Trophoblast cell (in vitro differentiated cells and primary cell): ENCODE measurements at regions not wholly inside any gene's neighbourhood (a gene's known extent, or its start where the extent isn't known, plus 50 kb on each side); places are given as distances from the start of the nearest gene placed in this dataset.
A peak's percentile ranks its signal among the peaks of the same experiment; 100 is the strongest.

Experiments
- DNase-seq, 2 donors: peaks; one replicate each; pipeline ENCODE4 v3.0.0-alpha.2; 2016
- H2AFZ ChIP-seq: 2 replicates; pipeline ENCODE4 v1.6.1; 2013; ENCODE audit warnings: low read length, moderate library complexity, mild to moderate bottlenecking; ENCODE audit not compliant: insufficient read depth, poor library complexity
- H2AK5ac ChIP-seq: 2 replicates; pipeline ENCODE4 v1.6.1; 2013; ENCODE audit warnings: mild to moderate bottlenecking, low read length
- H2BK120ac ChIP-seq: 2 replicates; pipeline ENCODE4 v1.6.1; 2013; ENCODE audit warnings: low read length, mild to moderate bottlenecking, moderate library complexity; ENCODE audit not compliant: insufficient read depth, poor library complexity
- H2BK12ac ChIP-seq: 2 replicates; pipeline ENCODE4 v1.6.1; 2013; ENCODE audit warnings: mild to moderate bottlenecking, low read length, moderate library complexity
- H2BK5ac ChIP-seq: 2 replicates; pipeline ENCODE4 v1.6.1; 2013; ENCODE audit warnings: low read length, low read depth, moderate library complexity, mild to moderate bottlenecking; ENCODE audit not compliant: poor library complexity
- H3K14ac ChIP-seq: 2 replicates; pipeline ENCODE4 v1.6.1; 2013; ENCODE audit warnings: mild to moderate bottlenecking, low read length
- H3K18ac ChIP-seq: 2 replicates; pipeline ENCODE4 v1.6.1; 2013; ENCODE audit warnings: mild to moderate bottlenecking, low read length
- H3K23ac ChIP-seq: 2 replicates; pipeline ENCODE4 v1.6.1; 2013; ENCODE audit warnings: low read length
- H3K27ac ChIP-seq: 2 replicates; pipeline ENCODE4 v1.5.1; 2013; ENCODE audit warnings: low read depth, mild to moderate bottlenecking, inconsistent platforms, low read length, moderate library complexity
- H3K27me3 ChIP-seq: 2 replicates; pipeline ENCODE4 v1.6.1; 2013; ENCODE audit warnings: inconsistent platforms, mild to moderate bottlenecking, low read length, moderate library complexity; ENCODE audit not compliant: insufficient read depth
- H3K36me3 ChIP-seq, 2 experiments: 1 replicate in 1 of 2; 2 replicates in 1 of 2; pipeline ENCODE4 v1.6.1; 2013; ENCODE audit warnings: low read length in 2 of 2, mild to moderate bottlenecking in 2 of 2, moderate library complexity in 1 of 2; ENCODE audit not compliant: insufficient read depth in 2 of 2, control insufficient read depth in 1 of 2
- H3K4ac ChIP-seq: 2 replicates; pipeline ENCODE4 v1.6.1; 2013; ENCODE audit warnings: low read depth, mild to moderate bottlenecking, low read length, moderate library complexity
- H3K4me1 ChIP-seq, 2 experiments: 1 replicate in 1 of 2; 2 replicates in 1 of 2; pipeline ENCODE4 v1.6.1; 2013; ENCODE audit warnings: low read length in 2 of 2, mild to moderate bottlenecking in 2 of 2, moderate library complexity in 1 of 2; ENCODE audit not compliant: insufficient read depth in 2 of 2, control insufficient read depth in 1 of 2
- H3K4me2 ChIP-seq: 2 replicates; pipeline ENCODE4 v1.6.1; 2013; ENCODE audit warnings: inconsistent platforms, mild to moderate bottlenecking, low read length, moderate library complexity
- H3K4me3 ChIP-seq: 2 replicates; pipeline ENCODE4 v1.5.1; 2013; ENCODE audit warnings: mild to moderate bottlenecking, low read depth, low read length, inconsistent platforms
- H3K79me1 ChIP-seq: one replicate; pipeline ENCODE4 v1.6.1; 2013; ENCODE audit warnings: low read length
- H3K79me2 ChIP-seq: 2 replicates; pipeline ENCODE4 v1.6.1; 2013; ENCODE audit warnings: low read length, mild to moderate bottlenecking; ENCODE audit not compliant: control insufficient read depth, insufficient read depth, poor library complexity
- H3K9ac ChIP-seq: 2 replicates; pipeline ENCODE4 v1.6.1; 2013; ENCODE audit warnings: mild to moderate bottlenecking, low read length
- H3K9me3 ChIP-seq: 2 replicates; pipeline ENCODE4 v1.6.1; 2013; ENCODE audit warnings: low read depth, mild to moderate bottlenecking, control low read depth, inconsistent platforms, low read length; ENCODE audit not compliant: insufficient read depth
- H4K12ac ChIP-seq: 2 replicates; pipeline ENCODE4 v1.6.1; 2013; ENCODE audit warnings: low read depth, mild to moderate bottlenecking, low read length, moderate library complexity
- H4K8ac ChIP-seq: 2 replicates; pipeline ENCODE4 v1.6.1; 2013; ENCODE audit warnings: low read depth, mild to moderate bottlenecking, low read length, moderate library complexity
- H4K91ac ChIP-seq: one replicate; pipeline ENCODE4 v1.6.1; 2013; ENCODE audit warnings: low read depth, mild to moderate bottlenecking, low read length, moderate library complexity
- WGBS: extraction: QIAGEN DNeasy Blood & Tissue Kit; methylation state at CpG from one replicate; pipeline ENCODE4 v1.1.7; 2013; ENCODE audit warnings: missing lambda C conversion rate; ENCODE audit not compliant: insufficient read length, insufficient coverage; ENCODE audit errors: extremely low coverage; 5-methylcytosine and 5-hydroxymethylcytosine counted together

DNA sequence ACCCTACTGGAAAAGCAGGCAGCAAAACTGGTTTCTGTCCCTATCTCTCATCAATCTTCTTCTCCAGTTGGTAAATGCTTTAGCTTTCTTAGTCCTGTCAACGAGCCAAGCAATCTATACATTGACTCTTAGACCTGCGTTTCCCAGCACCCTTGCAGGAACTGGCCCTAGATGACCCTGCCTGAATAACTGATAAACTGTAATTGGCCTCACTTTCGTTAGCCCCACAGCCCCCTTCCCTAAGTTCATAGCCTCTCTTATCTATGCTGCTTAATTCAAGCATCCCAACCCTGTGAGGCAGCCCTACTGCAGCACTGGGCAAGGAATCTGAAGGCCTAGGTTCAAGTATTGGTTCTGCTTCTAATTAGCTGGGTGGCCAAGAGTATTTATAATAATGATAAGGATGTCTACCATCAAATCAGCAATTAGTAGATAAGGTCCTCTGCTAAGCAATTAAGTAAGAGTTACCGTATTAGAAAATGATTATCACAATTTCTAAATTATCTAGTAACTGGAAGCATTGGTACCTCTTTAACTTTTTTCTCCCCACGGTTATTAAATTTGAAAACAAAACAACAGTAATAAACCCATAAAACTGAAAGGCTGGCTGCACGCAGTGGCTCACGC is 86.4 kb upstream of the RMDN2 start:
- H3K23ac ChIP-seq = no peak overlapping the region
- no peaks in the 10 kb centered on the region for H3K4me1 ChIP-seq
- H3K9me3 ChIP-seq = no peaks in the 10 kb centered on the region
- H2BK120ac ChIP-seq = no peak overlapping the region
- H3K18ac ChIP-seq = no peak overlapping the region
- no peaks in the 10 kb centered on the region for H3K27me3 ChIP-seq
- H3K36me3 ChIP-seq = no peaks in the 10 kb centered on the region
- no peak overlapping the region for H2AFZ ChIP-seq
- H3K4me3 ChIP-seq = no peak overlapping the region
- no peak overlapping the region for H2BK12ac ChIP-seq
- H2BK5ac ChIP-seq = no peak overlapping the region
- H3K9ac ChIP-seq = no peak overlapping the region
- H2AK5ac ChIP-seq = no peak overlapping the region
- H3K4me2 ChIP-seq = no peak overlapping the region
- no CpG with 5 or more reads among the region's 7 CpGs for WGBS
- peak in 1 of 2 donors; percentile 50 for DNase-seq
- no peak overlapping the region for H4K12ac ChIP-seq
- H3K4ac ChIP-seq = no peak overlapping the region
- H4K91ac ChIP-seq = no peak overlapping the region
- no peak overlapping the region for H4K8ac ChIP-seq
- H3K79me1 ChIP-seq = no peaks in the 10 kb centered on the region
- H3K79me2 ChIP-seq = no peaks in the 10 kb centered on the region
- H3K27ac ChIP-seq = no peak overlapping the region
- H3K14ac ChIP-seq = no peak overlapping the region

DNA sequence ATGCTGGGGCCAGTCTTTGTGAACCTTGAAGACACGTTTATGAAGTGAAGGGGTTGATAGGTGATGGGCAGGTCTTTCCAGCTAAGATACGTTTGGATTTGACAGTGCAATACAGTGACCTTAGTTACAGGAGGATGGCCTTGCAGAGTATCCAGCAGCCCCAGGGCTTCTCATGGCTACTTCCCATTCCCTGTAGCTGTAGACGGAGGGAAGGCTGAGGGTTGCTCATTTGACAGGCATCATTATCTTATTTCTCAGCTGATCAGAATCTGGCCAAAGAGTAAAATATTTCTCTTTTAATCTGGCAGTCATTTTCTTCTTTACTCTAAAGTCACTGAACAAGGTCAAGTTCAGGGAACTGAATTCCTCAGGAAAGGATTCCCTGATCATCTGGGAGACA is 85.1 kb upstream of the RMDN2 start:
- no peak overlapping the region for H3K23ac ChIP-seq
- no peak overlapping the region for H3K9ac ChIP-seq
- peak; percentile 56 to 73 for DNase-seq
- H3K36me3 ChIP-seq = no peaks in the 10 kb centered on the region
- no peaks in the 10 kb centered on the region for H3K4me1 ChIP-seq
- no peak overlapping the region for H4K91ac ChIP-seq
- no peaks in the 10 kb centered on the region for H3K79me1 ChIP-seq
- H3K27ac ChIP-seq = no peak overlapping the region
- no peaks in the 10 kb centered on the region for H3K79me2 ChIP-seq
- no peak overlapping the region for H4K8ac ChIP-seq
- H2AK5ac ChIP-seq = no peak overlapping the region
- no peaks in the 10 kb centered on the region for H3K27me3 ChIP-seq
- H2AFZ ChIP-seq = no peak overlapping the region
- no peak overlapping the region for H3K18ac ChIP-seq
- WGBS = no CpG with 5 or more reads among the region's 3 CpGs
- H2BK12ac ChIP-seq = no peak overlapping the region
- no peak overlapping the region for H4K12ac ChIP-seq
- no peak overlapping the region for H3K4me3 ChIP-seq
- no peak overlapping the region for H2BK5ac ChIP-seq
- no peak overlapping the region for H2BK120ac ChIP-seq
- no peak overlapping the region for H3K4ac ChIP-seq
- no peak overlapping the region for H3K14ac ChIP-seq
- no peak overlapping the region for H3K4me2 ChIP-seq
- no peaks in the 10 kb centered on the region for H3K9me3 ChIP-seq

DNA sequence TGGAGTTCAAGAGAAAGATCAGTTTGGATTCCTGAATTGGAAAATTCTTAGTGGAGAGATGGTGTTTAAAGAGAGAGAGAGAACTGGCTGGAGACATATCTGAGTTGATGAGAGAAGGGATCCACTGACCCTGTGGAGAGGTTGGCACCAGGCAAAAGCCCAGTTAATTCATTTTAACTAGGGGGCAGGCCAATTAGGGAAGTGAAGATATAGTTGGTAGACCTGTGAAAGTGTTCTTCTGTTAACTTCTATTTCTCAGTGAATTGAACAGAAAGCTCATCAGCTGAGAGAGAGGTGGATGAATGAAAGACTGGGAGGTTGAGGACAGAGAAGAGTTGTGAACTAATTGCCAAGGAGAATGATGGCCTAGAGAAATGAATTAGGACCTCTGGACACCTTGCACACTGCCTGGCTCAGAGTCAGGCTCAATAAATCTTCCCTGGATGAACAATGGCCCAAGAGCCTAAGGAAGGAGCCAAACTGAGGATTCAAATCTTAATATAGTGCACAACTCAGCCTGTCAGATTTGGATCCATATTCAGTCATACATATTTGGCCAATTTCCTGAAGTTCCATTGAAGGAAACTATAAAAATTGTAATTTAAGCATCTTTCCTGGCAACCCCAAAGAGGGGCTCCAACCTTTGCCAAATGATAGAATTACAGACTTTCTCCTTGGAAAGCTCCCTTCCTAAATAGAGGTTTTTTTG is 82.2 kb upstream of the RMDN2 start:
- Histone ChIP-seq H2BK12ac (no peak overlapping the region), H3K23ac (no peak overlapping the region), H2AK5ac (no peak overlapping the region), H4K8ac (no peak overlapping the region), H3K79me2 (no peaks in the 10 kb centered on the region), H3K27me3 (no peaks in the 10 kb centered on the region), H3K14ac (no peak overlapping the region), H4K91ac (no peak overlapping the region), H3K9me3 (no peaks in the 10 kb centered on the region), H3K27ac (no peak overlapping the region), H3K4ac (no peak overlapping the region), H2AFZ (no peak overlapping the region), H2BK120ac (no peak overlapping the region), H2BK5ac (no peak overlapping the region), H3K4me3 (no peak overlapping the region), H3K4me1 (no peaks in the 10 kb centered on the region), H3K4me2 (no peak overlapping the region), H3K18ac (no peak overlapping the region), H3K9ac (no peak overlapping the region), H3K36me3 (no peaks in the 10 kb centered on the region), H4K12ac (no peak overlapping the region), H3K79me1 (no peaks in the 10 kb centered on the region)
- no peak for DNase-seq

DNA sequence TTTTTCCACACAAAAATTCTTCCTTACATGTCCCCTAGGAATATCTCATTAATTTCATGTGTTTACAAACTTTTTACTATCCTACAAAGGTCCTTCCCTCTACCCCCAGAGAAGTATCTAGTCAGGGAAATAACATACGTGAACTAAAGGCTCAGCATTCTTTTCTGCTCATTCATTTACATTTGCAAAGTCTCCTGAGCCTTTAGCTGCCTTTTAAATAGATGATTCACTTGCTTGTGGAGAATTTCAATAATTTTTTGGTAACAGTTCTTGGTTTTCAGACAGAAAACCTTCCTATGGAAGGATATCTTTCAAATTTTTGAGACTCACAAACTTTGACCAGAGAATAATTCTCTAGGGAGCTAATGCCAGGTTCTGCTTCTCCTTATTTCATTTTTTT is 81.5 kb upstream of the RMDN2 start:
- Histone ChIP-seq H3K18ac (no peak overlapping the region), H3K9ac (no peak overlapping the region), H3K36me3 (no peaks in the 10 kb centered on the region), H2AFZ (no peak overlapping the region), H3K4ac (no peak overlapping the region), H3K4me1 (no peaks in the 10 kb centered on the region), H3K79me1 (no peaks in the 10 kb centered on the region), H3K14ac (no peak overlapping the region), H3K27ac (no peak overlapping the region), H4K8ac (no peak overlapping the region), H3K4me3 (no peak overlapping the region), H4K12ac (no peak overlapping the region), H3K4me2 (no peak overlapping the region), H2BK12ac (no peak overlapping the region), H3K27me3 (no peaks in the 10 kb centered on the region), H3K9me3 (no peaks in the 10 kb centered on the region), H3K79me2 (no peaks in the 10 kb centered on the region), H2BK5ac (no peak overlapping the region), H2BK120ac (no peak overlapping the region), H2AK5ac (no peak overlapping the region), H4K91ac (no peak overlapping the region), H3K23ac (no peak overlapping the region)
- peak in 1 of 2 donors; percentile 69 for DNase-seq
- WGBS = no CpG with 5 or more reads among the region's 1 CpG
